ENCODE measurements at regions not wholly inside any gene's neighbourhood (a gene's known extent, or its start where the extent isn't known, plus 50 kb on each side); places are given as distances from the start of the nearest gene placed in this dataset.

DNA sequence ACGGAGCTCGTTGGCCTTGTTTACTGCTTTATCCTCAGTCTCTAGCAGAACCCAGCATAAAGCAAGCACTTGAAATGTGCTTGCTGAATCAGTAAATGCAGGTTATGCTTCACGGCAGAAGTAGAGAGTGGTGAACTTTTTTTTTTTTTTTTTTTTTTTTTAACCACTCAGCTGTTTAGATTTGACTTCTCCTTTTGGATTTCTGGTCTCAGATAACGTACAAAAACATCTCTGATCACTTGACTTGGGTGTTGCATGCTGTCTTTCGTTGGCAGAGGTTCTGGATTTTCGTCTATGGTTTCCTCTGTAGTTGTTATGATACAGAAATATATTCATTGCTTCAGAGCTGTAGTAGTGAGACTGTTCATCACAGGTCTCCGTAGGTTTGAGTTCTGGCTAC is 242.5 kb upstream of the HABP2 start:
- TF ChIP-seq TCF7L2 (IDR thresholded peaks at IDR 0.05; ENCODE audit: low read depth, low read length) (no peak), SIN3A (IDR thresholded peaks at IDR 0.05; ENCODE audit: borderline replicate concordance, insufficient read depth, low read depth, low read length) (no peak), REST (IDR thresholded peaks at IDR 0.05; ENCODE audit: insufficient read depth in 1 of 2, low read depth in 2 of 2, low read length in 1 of 2) (no peak), POLR2AphosphoS5 (IDR thresholded peaks at IDR 0.05; ENCODE audit: low read depth, low read length) (no peak)
- TF ChIP-seq, protein P1, sequence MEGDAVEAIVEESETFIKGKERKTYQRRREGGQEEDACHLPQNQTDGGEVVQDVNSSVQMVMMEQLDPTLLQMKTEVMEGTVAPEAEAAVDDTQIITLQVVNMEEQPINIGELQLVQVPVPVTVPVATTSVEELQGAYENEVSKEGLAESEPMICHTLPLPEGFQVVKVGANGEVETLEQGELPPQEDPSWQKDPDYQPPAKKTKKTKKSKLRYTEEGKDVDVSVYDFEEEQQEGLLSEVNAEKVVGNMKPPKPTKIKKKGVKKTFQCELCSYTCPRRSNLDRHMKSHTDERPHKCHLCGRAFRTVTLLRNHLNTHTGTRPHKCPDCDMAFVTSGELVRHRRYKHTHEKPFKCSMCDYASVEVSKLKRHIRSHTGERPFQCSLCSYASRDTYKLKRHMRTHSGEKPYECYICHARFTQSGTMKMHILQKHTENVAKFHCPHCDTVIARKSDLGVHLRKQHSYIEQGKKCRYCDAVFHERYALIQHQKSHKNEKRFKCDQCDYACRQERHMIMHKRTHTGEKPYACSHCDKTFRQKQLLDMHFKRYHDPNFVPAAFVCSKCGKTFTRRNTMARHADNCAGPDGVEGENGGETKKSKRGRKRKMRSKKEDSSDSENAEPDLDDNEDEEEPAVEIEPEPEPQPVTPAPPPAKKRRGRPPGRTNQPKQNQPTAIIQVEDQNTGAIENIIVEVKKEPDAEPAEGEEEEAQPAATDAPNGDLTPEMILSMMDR (IDR thresholded peaks at IDR 0.05): no peak
